WTC11 (cell line): ENCODE measurements at regions not wholly inside any gene's neighbourhood (a gene's known extent, or its start where the extent isn't known, plus 50 kb on each side); places are given as distances from the start of the nearest gene placed in this dataset.

Source experiments
- ATAC-seq: fragments of 200-7000 bp; cut with Tn5 transposase; 2 replicates; pipeline ENCODE4 v1.10.0; 2021; ENCODE audit warnings: mild to moderate bottlenecking, moderate library complexity
- CTCF ChIA-PET: fragments of 300-600 bp; sonication (Branson Sonifier 250); formaldehyde crosslinking; loops from one replicate; lab custom pipeline; 2021; ENCODE audit warnings: antibody characterized with exemption; lab: Charles Lee
- POLR2A ChIA-PET: fragments of 350-600 bp; sonication (Branson Sonifier 250); formaldehyde crosslinking; loops from one replicate; lab custom pipeline; 2021; ENCODE audit warnings: antibody characterized with exemption; lab: Charles Lee
- DNase-seq: peaks from one replicate; pipeline ENCODE4 v3.0.0; 2021; ENCODE audit warnings: low spot score
- H3K27ac Mint-ChIP-seq: 2 replicates; pipeline ENCODE4 v1.8.0; 2021; ENCODE audit warnings: mixed read lengths
- H3K27me3 Mint-ChIP-seq: 2 replicates; pipeline ENCODE4 v1.8.0; 2021; ENCODE audit warnings: low read depth, mild to moderate bottlenecking, moderate library complexity, mixed read lengths
- H3K36me3 Mint-ChIP-seq: 2 replicates; pipeline ENCODE4 v1.8.0; 2021; ENCODE audit warnings: mixed read lengths
- H3K4me1 Mint-ChIP-seq: 2 replicates; pipeline ENCODE4 v1.8.0; 2022; ENCODE audit warnings: mixed read lengths
- H3K4me3 Mint-ChIP-seq: 2 replicates; pipeline ENCODE4 v1.8.0; 2021; ENCODE audit warnings: mild to moderate bottlenecking, moderate library complexity, mixed read lengths
- H3K9me3 Mint-ChIP-seq: 2 replicates; pipeline ENCODE4 v1.8.0; 2021; ENCODE audit warnings: mixed read lengths
- ARID4B ChIP-seq: sonication (generic); formaldehyde crosslinking; IDR thresholded peaks from 2 replicates; pipeline ENCODE4 v1.8.0; 2023; ENCODE audit warnings: missing genetic modification reagents, mild to moderate bottlenecking, borderline replicate concordance
- CREB1 ChIP-seq: sonication (generic); formaldehyde crosslinking; IDR thresholded peaks from 2 replicates; pipeline ENCODE4 v1.8.0; 2023; ENCODE audit warnings: mild to moderate bottlenecking, missing genetic modification reagents
- CREM ChIP-seq: sonication (generic); formaldehyde crosslinking; IDR thresholded peaks from 2 replicates; pipeline ENCODE4 v1.8.1; 2022; ENCODE audit warnings: mild to moderate bottlenecking, missing genetic modification reagents, moderate library complexity
- ERG ChIP-seq: fragments of 250-450 bp; sonication (Bioruptor Pico); IDR thresholded peaks from 2 replicates; pipeline ENCODE4 v1.8.0; 2021; ENCODE audit warnings: mild to moderate bottlenecking
- FOXK1 ChIP-seq: sonication (generic); formaldehyde crosslinking; IDR thresholded peaks from 2 replicates; pipeline ENCODE4 v1.8.0; 2022; ENCODE audit warnings: mild to moderate bottlenecking, moderate library complexity, missing genetic modification reagents
- GTF2I ChIP-seq: fragments of 250-450 bp; sonication (Bioruptor Pico); conservative IDR thresholded peaks from 2 replicates; pipeline ENCODE4 v1.4.0; 2021; ENCODE audit warnings: mild to moderate bottlenecking
- KAT7 ChIP-seq: sonication (generic); formaldehyde crosslinking; IDR thresholded peaks from 2 replicates; pipeline ENCODE4 v1.8.1; 2023; ENCODE audit warnings: missing genetic modification reagents, mild to moderate bottlenecking, borderline replicate concordance
- SP1 ChIP-seq: sonication (generic); formaldehyde crosslinking; conservative IDR thresholded peaks from 2 replicates; pipeline ENCODE4 v1.8.1; 2022; ENCODE audit warnings: missing genetic modification reagents
- ZNF317 ChIP-seq: sonication (generic); formaldehyde crosslinking; IDR thresholded peaks from 2 replicates; pipeline ENCODE4 v1.8.1; 2023; ENCODE audit warnings: low read depth, mild to moderate bottlenecking, moderate library complexity, missing genetic modification reagents, borderline replicate concordance
- ZNF423 ChIP-seq: fragments of 250-450 bp; sonication (Bioruptor Pico); IDR thresholded peaks from 2 replicates; pipeline ENCODE4 v2.1.2; 2022; ENCODE audit warnings: mild to moderate bottlenecking, moderate library complexity
- TF ChIP-seq, protein P1 (sequence below): sonication (generic); formaldehyde crosslinking; IDR thresholded peaks from 2 replicates; pipeline ENCODE4 v1.8.1; 2022; ENCODE audit warnings: mild to moderate bottlenecking, missing genetic modification reagents, moderate library complexity, borderline replicate concordance
- TF ChIP-seq, protein P2 (sequence below): sonication (generic); formaldehyde crosslinking; IDR thresholded peaks from 2 replicates; pipeline ENCODE4 v1.8.0; 2023; ENCODE audit warnings: missing genetic modification reagents
- TF ChIP-seq, protein P3 (sequence below): fragments of 250-450 bp; sonication (Bioruptor Pico); IDR thresholded peaks from 2 replicates; pipeline ENCODE4 v1.9.0; 2021; ENCODE audit warnings: mild to moderate bottlenecking

DNA sequence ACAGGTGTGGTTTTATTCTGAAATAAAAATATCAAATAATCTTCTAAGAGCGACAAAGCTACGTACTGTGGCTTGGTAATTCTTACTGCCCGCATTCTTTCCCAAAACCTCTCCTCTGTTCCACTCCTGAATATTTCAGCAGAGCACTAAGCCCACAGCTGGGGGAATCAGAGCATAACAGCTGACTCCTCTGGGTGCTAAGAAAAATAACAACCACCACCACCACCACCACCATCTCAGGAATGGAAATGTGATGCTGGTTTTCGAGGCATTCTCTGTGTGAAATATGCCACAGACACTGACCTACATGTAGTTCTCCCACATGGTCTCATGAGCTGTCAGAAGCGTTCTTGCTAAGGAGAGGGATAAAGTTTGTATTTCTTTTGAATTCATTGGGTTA lies 183.7 kb downstream of the BMP4 start (continued):
- no peak for TF ChIP-seq ARID4B
- no peak for TF ChIP-seq ZNF423 (CRISPR knock-in tag)
- TF ChIP-seq CREB1 (CRISPR knock-in tag), result no peak
- no peak for TF ChIP-seq ERG

GRCh38 chr14:53767566-53767965 lies 189.1 kb downstream of the BMP4 start:
- peaks cover 4% of the 10 kb centered on the region; the same call in 1 of the 2 replicates for H3K9me3 Mint-ChIP-seq
- H3K27me3 Mint-ChIP-seq, result no peaks in the 10 kb centered on the region
- no peak overlapping the region for H3K27ac Mint-ChIP-seq

DNA sequence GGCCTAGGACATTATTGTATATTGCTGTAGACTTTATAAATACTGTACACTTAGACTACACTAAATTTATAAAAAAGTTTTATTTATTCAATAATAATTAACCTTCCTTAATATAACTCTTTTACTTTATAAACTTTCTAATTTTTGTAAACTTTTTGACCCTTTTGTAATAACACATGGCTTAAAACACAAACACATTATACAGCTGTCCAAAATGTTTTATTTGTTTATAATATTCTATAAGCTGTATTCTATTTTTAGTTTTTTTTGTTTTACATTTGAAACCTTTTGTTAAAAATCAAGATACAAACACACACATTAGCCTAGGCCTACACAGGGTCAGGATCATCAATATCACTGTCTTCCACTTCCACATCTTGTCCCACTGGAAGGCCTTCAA lies 190.0 kb downstream of the BMP4 start:
- ChIA-PET POLR2A (no interaction called here), CTCF (no interaction called here)
- Mint-ChIP-seq H3K4me1 (no peaks in the 10 kb centered on the region), H3K27me3 (no peaks in the 10 kb centered on the region), H3K27ac (no peak overlapping the region), H3K4me3 (no peak overlapping the region), H3K36me3 (no peaks in the 10 kb centered on the region)
- DNase-seq, result no peak
- ATAC-seq, result no peak
- TF ChIP-seq SP1 (no peak), CREM (CRISPR knock-in tag) (no peak)
- TF ChIP-seq, protein P1, sequence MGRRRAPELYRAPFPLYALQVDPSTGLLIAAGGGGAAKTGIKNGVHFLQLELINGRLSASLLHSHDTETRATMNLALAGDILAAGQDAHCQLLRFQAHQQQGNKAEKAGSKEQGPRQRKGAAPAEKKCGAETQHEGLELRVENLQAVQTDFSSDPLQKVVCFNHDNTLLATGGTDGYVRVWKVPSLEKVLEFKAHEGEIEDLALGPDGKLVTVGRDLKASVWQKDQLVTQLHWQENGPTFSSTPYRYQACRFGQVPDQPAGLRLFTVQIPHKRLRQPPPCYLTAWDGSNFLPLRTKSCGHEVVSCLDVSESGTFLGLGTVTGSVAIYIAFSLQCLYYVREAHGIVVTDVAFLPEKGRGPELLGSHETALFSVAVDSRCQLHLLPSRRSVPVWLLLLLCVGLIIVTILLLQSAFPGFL (CRISPR knock-in tag), result no peak
- TF ChIP-seq, all 79 proteins: peak for 0
- peaks cover 12% of the 10 kb centered on the region for H3K9me3 Mint-ChIP-seq

More at GRCh38 chr14:53767566-53767965, 189.1 kb downstream of the BMP4 start:
- TF ChIP-seq, protein P2, sequence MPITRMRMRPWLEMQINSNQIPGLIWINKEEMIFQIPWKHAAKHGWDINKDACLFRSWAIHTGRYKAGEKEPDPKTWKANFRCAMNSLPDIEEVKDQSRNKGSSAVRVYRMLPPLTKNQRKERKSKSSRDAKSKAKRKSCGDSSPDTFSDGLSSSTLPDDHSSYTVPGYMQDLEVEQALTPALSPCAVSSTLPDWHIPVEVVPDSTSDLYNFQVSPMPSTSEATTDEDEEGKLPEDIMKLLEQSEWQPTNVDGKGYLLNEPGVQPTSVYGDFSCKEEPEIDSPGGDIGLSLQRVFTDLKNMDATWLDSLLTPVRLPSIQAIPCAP, result no peak
- no peak for TF ChIP-seq ZNF317 (CRISPR knock-in tag)
- TF ChIP-seq, protein P3, sequence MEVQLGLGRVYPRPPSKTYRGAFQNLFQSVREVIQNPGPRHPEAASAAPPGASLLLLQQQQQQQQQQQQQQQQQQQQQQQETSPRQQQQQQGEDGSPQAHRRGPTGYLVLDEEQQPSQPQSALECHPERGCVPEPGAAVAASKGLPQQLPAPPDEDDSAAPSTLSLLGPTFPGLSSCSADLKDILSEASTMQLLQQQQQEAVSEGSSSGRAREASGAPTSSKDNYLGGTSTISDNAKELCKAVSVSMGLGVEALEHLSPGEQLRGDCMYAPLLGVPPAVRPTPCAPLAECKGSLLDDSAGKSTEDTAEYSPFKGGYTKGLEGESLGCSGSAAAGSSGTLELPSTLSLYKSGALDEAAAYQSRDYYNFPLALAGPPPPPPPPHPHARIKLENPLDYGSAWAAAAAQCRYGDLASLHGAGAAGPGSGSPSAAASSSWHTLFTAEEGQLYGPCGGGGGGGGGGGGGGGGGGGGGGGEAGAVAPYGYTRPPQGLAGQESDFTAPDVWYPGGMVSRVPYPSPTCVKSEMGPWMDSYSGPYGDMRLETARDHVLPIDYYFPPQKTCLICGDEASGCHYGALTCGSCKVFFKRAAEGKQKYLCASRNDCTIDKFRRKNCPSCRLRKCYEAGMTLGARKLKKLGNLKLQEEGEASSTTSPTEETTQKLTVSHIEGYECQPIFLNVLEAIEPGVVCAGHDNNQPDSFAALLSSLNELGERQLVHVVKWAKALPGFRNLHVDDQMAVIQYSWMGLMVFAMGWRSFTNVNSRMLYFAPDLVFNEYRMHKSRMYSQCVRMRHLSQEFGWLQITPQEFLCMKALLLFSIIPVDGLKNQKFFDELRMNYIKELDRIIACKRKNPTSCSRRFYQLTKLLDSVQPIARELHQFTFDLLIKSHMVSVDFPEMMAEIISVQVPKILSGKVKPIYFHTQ (CRISPR knock-in tag), result no peak
- no peak for TF ChIP-seq FOXK1 (CRISPR knock-in tag)
- no peak for TF ChIP-seq CREB1 (CRISPR knock-in tag)
- no peak for TF ChIP-seq KAT7 (CRISPR knock-in tag)
- TF ChIP-seq GTF2I, result no peak
- TF ChIP-seq ZNF423 (CRISPR knock-in tag), result no peak
- TF ChIP-seq, all 79 proteins: peak for 0
- ChIA-PET POLR2A (interaction anchor here (0.7 kb wide), 1 partner anchor 56 kb away, joined by 3 read pairs; no protein-coding TSS in a partner anchor), CTCF (no interaction called here)
- H3K4me3 Mint-ChIP-seq, result no peak overlapping the region
- ATAC-seq (no peak), DNase-seq (no peak)
- no peaks in the 10 kb centered on the region for H3K36me3 Mint-ChIP-seq
- no peaks in the 10 kb centered on the region for H3K4me1 Mint-ChIP-seq
